ENCODE measurements at regions not wholly inside any gene's neighbourhood (a gene's known extent, or its start where the extent isn't known, plus 50 kb on each side); places are given as distances from the start of the nearest gene placed in this dataset.
"Not testable (repeated sequence)": the region's sequence is repeated elsewhere in the genome, so short reads cannot be mapped to it uniquely, and the experiment has no call there.

GRCh38 chr14:83171761-83172160 is 1638.1 kb upstream of the SEL1L start:
- no peak for DNase-seq (ENCODE audit: low spot score in 2 of 2)
- WGBS, result 74% methylated on average over 1 of the region's 1 CpG
- H3K27ac ChIP-seq, result no peak overlapping the region
- no peaks in the 10 kb centered on the region for H3K27me3 ChIP-seq
- TF ChIP-seq EP300 (IDR thresholded peaks at IDR 0.05), result no peak
- no peak for TF ChIP-seq POLR2AphosphoS5 (IDR thresholded peaks at IDR 0.05)
- TF ChIP-seq POLR2A (IDR thresholded peaks at IDR 0.05), result no peak
- no peak for TF ChIP-seq CTCF (IDR thresholded peaks at IDR 0.05)
- H3K4me1 ChIP-seq, result no peaks in the 10 kb centered on the region
- H3K36me3 ChIP-seq, result no peaks in the 10 kb centered on the region
- no peaks in the 10 kb centered on the region for H3K9me3 ChIP-seq
- no peak overlapping the region for H3K4me3 ChIP-seq

GRCh38 chr14:83172363-83172762 is 1638.7 kb upstream of the SEL1L start:
- DNase-seq (ENCODE audit: low spot score in 2 of 2), result no peak
- WGBS, result 78% methylated on average over 2 of the region's 2 CpGs
- Histone ChIP-seq H3K4me1 (no peaks in the 10 kb centered on the region), H3K36me3 (no peaks in the 10 kb centered on the region), H3K9me3 (no peaks in the 10 kb centered on the region), H3K27me3 (no peaks in the 10 kb centered on the region), H3K27ac (no peak overlapping the region), H3K4me3 (no peak overlapping the region)
- no peak for TF ChIP-seq CTCF (IDR thresholded peaks at IDR 0.05)

GRCh38 chr14:83173687-83174086 is 1640.0 kb upstream of the SEL1L start:
- no peaks in the 10 kb centered on the region for H3K9me3 ChIP-seq
- no peaks in the 10 kb centered on the region for H3K4me1 ChIP-seq
- H3K27me3 ChIP-seq, result no peaks in the 10 kb centered on the region
- no peaks in the 10 kb centered on the region for H3K36me3 ChIP-seq
- H3K4me3 ChIP-seq, result no peak overlapping the region
- no peak for DNase-seq (ENCODE audit: low spot score in 2 of 2)
- TF ChIP-seq POLR2AphosphoS5 (IDR thresholded peaks at IDR 0.05) (no peak), EP300 (IDR thresholded peaks at IDR 0.05) (no peak), POLR2A (IDR thresholded peaks at IDR 0.05) (no peak), CTCF (IDR thresholded peaks at IDR 0.05) (no peak)
- H3K27ac ChIP-seq, result no peak overlapping the region

- H3K36me3 ChIP-seq, result no peaks in the 10 kb centered on the region
- no peaks in the 10 kb centered on the region for H3K27me3 ChIP-seq
- no peak overlapping the region for H3K4me3 ChIP-seq
- TF ChIP-seq CTCF (IDR thresholded peaks at IDR 0.05) (no peak), EP300 (IDR thresholded peaks at IDR 0.05) (no peak), POLR2A (IDR thresholded peaks at IDR 0.05) (no peak), POLR2AphosphoS5 (IDR thresholded peaks at IDR 0.05) (no peak)
- no peaks in the 10 kb centered on the region for H3K4me1 ChIP-seq
- no peaks in the 10 kb centered on the region for H3K9me3 ChIP-seq
- no peak for DNase-seq (ENCODE audit: low spot score in 2 of 2)
- WGBS, result 55% methylated on average over 5 of the region's 5 CpGs
- H3K27ac ChIP-seq, result no peak overlapping the region
Observed at GRCh38 chr14:83184531-83184930, 1650.9 kb upstream of the SEL1L start.

- DNase-seq (ENCODE audit: low spot score in 2 of 2); H3K9me3 ChIP-seq; H3K27me3 ChIP-seq; H3K4me1 ChIP-seq; H3K36me3 ChIP-seq; H3K27ac ChIP-seq; H3K4me3 ChIP-seq: not testable (repeated sequence)
Observed at GRCh38 chr14:83188311-83188710, 1654.7 kb upstream of the SEL1L start.

- Histone ChIP-seq H3K27me3 (no peaks in the 10 kb centered on the region), H3K4me3 (no peak overlapping the region), H3K27ac (no peak overlapping the region), H3K9me3 (no peaks in the 10 kb centered on the region), H3K36me3 (no peaks in the 10 kb centered on the region), H3K4me1 (no peaks in the 10 kb centered on the region)
- 50% methylated on average over 1 of the region's 1 CpG for WGBS
- no peak for DNase-seq (ENCODE audit: low spot score in 2 of 2)
- no peak for TF ChIP-seq POLR2A (IDR thresholded peaks at IDR 0.05)
- no peak for TF ChIP-seq CTCF (IDR thresholded peaks at IDR 0.05)
Observed at GRCh38 chr14:83196236-83196635, 1662.6 kb upstream of the SEL1L start.
